H1 (cell line): ENCODE measurements at regions not wholly inside any gene's neighbourhood (a gene's known extent, or its start where the extent isn't known, plus 50 kb on each side); places are given as distances from the start of the nearest gene placed in this dataset.

Experiments
- CREB1 ChIP-seq: IDR thresholded peaks from 2 replicates; pipeline ENCODE4 v1.6.1; 2012; ENCODE audit warnings: inconsistent platforms
- MAFK ChIP-seq: IDR thresholded peaks from 2 replicates; pipeline ENCODE4 v1.6.1; 2012; ENCODE audit warnings: low read depth, mild to moderate bottlenecking, improper control_type of control experiment, low read length
- POLR2A ChIP-seq, 2 experiments: IDR thresholded peaks; 1 replicate in 1 of 2; 2 replicates in 1 of 2; pipeline ENCODE4 v1.6.1; 2011; ENCODE audit warnings: low read depth in 2 of 2, low read length in 2 of 2, mild to moderate bottlenecking in 2 of 2; ENCODE audit errors: control extremely low read depth in 1 of 2
- RBBP5 ChIP-seq: IDR thresholded peaks from 2 replicates; pipeline ENCODE4 v1.7.1; 2012; ENCODE audit warnings: low read depth, mild to moderate bottlenecking, inconsistent platforms, low read length, moderate library complexity, borderline replicate concordance
- SRF ChIP-seq: IDR thresholded peaks from 2 replicates; pipeline ENCODE4 v1.6.1; 2011; ENCODE audit warnings: mild to moderate bottlenecking, low read depth, low read length, moderate library complexity
- TF ChIP-seq, protein P1 (sequence below), 3 experiments: IDR thresholded peaks; 1 replicate in 2 of 3; 2 replicates in 1 of 3; pipeline versions ENCODE4 v1.5.1 to v1.6.1; 2011; ENCODE audit warnings: low read length in 3 of 3, mild to moderate bottlenecking in 3 of 3, inconsistent platforms in 2 of 3, low read depth in 1 of 3, moderate library complexity in 1 of 3; ENCODE audit not compliant: insufficient read depth in 1 of 3; ENCODE audit errors: control extremely low read depth in 1 of 3

- TF ChIP-seq MAFK, result no peak
- TF ChIP-seq SRF, result no peak
- TF ChIP-seq CREB1, result no peak
- TF ChIP-seq, protein P1, sequence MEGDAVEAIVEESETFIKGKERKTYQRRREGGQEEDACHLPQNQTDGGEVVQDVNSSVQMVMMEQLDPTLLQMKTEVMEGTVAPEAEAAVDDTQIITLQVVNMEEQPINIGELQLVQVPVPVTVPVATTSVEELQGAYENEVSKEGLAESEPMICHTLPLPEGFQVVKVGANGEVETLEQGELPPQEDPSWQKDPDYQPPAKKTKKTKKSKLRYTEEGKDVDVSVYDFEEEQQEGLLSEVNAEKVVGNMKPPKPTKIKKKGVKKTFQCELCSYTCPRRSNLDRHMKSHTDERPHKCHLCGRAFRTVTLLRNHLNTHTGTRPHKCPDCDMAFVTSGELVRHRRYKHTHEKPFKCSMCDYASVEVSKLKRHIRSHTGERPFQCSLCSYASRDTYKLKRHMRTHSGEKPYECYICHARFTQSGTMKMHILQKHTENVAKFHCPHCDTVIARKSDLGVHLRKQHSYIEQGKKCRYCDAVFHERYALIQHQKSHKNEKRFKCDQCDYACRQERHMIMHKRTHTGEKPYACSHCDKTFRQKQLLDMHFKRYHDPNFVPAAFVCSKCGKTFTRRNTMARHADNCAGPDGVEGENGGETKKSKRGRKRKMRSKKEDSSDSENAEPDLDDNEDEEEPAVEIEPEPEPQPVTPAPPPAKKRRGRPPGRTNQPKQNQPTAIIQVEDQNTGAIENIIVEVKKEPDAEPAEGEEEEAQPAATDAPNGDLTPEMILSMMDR (IDR thresholded peaks at IDR 0.05; ENCODE audit: control extremely low read depth in 1 of 3, insufficient read depth in 1 of 3, low read depth in 1 of 3, low read length in 3 of 3), result no peak
- TF ChIP-seq POLR2A (IDR thresholded peaks at IDR 0.05; ENCODE audit: control extremely low read depth in 1 of 2, low read depth in 2 of 2, low read length in 2 of 2), result no peak
- TF ChIP-seq RBBP5, result no peak
Observed at GRCh38 chr2:88885679-88886416, 194.4 kb downstream of the RPIA start.
